ENCODE measurements at regions not wholly inside any gene's neighbourhood (a gene's known extent, or its start where the extent isn't known, plus 50 kb on each side); places are given as distances from the start of the nearest gene placed in this dataset.

DNA sequence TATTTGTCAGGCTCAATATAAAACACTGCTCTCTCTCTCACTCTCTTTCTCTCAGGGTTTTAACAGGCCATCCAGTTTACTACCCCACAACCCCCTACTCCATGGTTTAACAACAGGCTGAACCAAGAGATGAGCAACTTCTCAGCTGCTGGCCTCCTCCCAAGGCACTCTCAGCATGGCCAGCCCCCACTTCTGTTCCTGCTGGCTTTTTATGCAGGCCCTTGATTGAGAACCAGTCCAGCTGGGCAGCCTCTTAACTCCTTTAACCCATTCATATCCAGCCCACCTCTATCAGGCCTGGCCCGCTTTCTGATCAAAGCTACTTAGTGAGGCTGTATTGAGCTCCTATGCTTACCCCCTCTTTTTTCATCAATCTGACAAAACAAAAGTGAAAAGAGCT, 346.8 kb upstream of the POU3F2 start:
- DNase-seq, result no peak

DNA sequence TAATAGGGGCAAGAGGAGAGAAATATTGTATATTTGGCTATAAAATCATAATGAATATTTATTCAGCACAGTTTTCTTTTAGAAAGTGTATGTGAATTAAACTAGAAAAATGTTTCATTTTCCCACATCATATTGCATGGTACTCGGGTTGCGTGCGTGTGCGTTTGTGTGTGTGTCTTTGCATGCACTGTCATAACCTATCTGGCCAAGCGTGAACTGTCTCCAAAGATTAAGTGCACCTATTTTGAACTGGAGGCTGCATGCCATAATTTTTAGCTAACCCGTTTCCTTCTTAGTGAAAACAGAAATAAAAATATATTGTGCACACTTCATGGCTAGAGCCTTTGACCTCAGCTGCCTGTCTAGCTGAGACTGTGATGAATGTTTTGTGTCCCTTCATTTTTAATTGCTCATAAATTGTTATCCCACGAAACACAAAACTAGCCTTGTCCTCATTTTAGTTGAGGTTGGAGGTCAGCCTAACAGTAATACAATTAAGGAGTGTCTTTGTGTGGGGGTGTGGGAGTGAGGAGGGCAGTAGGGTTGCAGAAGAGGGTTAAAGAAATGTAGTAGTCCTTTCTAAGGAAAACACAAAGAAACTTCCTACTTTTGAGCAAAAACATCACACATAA, 336.1 kb upstream of the POU3F2 start:
- no peak for DNase-seq

GRCh38 chr6:98498866-98499265, 335.5 kb upstream of the POU3F2 start:
- DNase-seq, result no peak

DNA sequence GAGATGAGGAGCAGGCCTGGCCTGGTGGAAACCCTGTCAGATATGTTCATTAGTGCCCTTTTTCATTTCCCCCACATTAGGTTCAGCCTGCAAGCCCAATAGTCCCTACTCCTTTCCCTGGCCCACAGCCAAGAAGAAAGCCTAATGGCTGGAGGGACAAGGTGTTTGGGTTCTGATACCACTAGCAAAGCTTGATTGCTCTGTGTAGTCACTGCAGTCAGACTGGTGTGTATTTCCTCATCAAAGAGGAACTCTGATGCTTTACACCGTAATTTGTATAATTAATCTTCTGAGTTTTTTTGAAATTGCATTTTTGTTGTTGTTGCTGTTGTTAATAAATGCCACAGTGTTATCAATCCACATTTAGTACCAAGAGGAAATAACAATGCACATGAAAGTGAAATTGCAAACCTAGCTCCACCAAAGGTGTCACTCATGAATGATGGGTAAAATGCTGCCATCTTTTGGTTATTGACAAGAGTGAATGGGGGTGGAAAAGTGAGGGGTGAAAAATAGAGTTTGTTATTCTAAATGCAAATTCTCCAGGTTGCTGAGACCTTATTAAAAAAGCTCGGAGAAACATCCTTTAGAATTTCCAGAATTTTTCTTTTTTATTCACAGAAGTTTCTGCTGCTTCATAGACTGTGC, 320.2 kb upstream of the POU3F2 start:
- DNase-seq, result peak; percentile 14

- DNase-seq, result no peak
Observed at GRCh38 chr6:98514796-98515195, 319.6 kb upstream of the POU3F2 start.

- DNase-seq, result no peak
Observed at GRCh38 chr6:98516206-98516605, 318.2 kb upstream of the POU3F2 start.

DNA sequence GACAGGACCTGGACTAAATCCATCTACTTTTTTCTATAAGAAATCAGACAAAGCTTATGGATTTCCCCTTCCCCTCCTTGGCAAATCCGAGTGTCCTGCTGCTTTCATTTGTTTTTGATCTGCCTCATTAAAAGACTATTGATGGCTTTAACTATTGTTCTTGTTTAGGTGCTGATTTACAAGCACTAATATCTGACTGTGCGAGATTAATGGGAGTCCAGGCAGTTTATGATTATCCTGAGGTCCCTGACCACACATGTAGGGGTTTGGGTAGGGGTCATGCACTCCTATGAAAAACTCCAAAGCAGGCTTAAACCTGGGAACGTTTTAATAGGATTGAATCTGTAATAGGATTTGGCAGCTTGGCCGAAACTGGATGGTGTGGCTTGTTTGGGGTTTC, 317.5 kb upstream of the POU3F2 start:
- no peak for DNase-seq

DNA sequence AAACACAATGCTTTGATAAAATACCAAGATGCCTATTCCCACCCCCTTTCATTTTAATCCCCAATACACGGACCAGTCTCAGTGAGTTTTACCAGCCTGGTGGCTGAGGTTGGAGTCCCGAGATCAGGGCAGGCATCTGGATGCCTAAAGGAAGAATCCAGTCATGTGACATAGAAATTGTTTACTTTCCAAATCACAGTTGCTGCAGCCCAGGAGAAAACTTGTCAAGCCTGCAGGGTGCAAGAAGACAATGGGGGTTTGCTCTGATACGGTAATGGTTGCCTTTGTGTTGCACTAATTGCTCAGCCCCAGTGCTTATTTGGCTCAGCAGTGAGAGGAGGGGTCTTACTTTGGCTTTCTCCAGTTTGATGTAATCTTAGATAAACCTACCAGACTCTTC, 308.5 kb upstream of the POU3F2 start:
- no peak for DNase-seq

GRCh38 chr6:98526465-98526864, 307.9 kb upstream of the POU3F2 start:
- no peak for DNase-seq

- DNase-seq, result no peak
Observed at GRCh38 chr6:98529364-98529763, 305.0 kb upstream of the POU3F2 start.

GRCh38 chr6:98530732-98531131, 303.6 kb upstream of the POU3F2 start:
- no peak for DNase-seq

DNA sequence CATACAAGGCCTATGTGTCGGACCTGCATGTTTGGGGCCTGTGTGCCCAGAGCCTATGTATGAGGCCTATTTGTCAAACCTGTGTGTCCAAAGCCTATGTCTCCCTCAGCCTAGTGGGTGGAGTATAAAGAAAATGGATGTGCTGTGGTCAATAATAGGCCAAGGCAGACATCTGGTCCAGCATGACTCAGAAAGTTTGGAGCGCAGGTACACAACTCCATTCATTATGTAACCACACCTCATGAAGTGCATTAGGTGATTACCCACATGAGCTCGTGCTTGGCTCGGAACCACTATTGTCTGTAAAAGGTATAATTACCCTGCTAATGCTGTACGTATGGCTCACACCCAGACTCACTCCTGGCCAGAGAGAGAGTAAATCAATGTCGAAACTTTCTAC, 302.4 kb upstream of the POU3F2 start:
- no peak for DNase-seq

GRCh38 chr6:98539741-98540140, 294.6 kb upstream of the POU3F2 start:
- peak; percentile 12 for DNase-seq

DNA sequence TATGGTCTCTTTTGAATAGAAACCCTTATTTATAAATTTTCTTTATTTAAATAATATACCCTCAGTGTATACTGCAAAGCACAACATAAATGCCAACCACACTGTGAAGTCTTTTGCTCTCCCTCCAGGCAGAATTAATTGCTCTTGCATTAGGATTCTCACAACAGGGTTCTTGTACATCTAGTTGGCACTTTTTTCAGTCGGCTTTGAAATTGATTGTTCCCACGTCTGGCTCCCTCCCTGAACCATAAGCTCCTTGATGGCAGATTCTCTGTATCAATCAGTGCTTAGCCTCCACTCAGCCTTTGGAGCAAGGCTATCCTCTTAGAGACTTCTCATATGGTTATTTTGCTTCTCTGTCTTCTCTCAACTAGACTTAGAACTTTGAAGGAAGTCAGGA, 288.0 kb upstream of the POU3F2 start:
- DNase-seq, result no peak

DNA sequence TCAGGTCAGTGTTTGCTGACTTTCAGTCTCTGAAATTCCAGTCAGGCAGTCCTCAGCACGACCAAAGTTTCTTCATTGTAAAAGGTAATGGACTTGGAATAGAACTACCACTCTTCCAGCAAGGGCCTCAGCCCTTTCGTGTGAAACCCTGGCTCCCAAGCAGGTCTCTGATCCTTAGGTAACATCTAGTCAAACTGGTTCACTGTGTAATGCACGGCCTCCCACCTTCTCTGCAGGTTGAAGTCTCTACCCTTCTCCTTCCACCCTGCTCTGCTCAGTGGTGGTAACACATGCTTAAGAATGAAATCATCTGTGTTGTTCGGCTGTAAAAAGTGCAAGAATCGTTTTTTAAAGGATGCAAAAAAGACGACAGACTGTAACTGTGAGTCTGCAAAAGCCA, 287.2 kb upstream of the POU3F2 start:
- no peak for DNase-seq

DNA sequence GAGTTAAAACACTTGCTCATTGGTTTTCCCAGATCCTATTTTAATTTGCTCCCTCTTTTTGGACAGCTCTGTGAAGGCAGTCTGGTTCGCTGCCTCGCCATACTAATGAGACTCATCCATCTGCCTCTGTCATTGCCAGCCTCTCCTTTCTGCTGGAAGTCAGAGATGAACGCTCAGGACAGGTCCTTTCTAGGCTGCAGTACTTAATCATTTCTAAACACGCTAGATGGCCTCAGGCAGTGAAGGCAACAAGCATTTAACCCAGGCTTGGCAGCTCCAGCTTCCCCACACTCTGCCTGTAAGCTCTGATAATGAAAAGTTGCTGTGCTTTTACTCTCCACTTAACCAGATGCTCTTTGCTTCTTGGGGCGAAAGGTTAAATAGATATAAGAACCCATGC, 286.7 kb upstream of the POU3F2 start:
- DNase-seq, result no peak

DNA sequence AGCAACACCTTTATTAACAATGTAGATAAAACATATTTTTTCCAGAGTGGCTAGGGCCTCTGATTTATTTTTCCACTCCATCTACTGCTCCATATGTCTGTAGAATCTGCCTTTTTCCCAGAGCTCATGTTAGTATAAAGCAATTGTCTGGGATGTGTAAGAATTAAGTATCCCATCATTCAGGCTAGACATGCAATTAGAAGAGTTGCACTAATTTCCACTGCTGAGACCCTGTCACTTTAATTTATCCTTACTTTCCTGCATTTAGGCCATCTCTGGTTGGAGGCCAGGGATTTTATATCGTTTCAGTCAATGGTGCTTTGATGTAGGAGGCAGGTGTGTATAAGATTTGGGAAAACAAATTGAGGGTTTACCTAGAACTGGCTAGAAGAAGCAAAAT, 286.1 kb upstream of the POU3F2 start:
- DNase-seq, result no peak

DNA sequence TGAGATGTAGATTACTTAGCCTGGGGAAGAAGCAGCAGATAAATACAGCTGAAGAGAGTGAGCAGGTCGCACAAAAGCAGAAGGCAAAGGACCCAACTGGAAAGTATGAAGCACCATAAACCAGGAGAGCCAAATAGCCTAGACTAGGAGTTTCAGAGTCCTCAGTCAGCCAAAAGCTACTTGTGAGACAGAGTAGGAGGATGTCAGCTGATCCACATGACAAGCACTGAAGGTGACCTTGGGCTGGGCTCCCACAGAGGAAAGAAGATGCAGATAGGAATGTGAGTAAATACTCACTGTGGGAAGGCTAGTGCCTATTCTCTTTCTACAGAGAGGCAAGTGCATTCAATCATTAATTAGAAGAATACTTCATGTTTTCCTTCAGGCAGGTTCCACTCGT, 274.0 kb upstream of the POU3F2 start:
- no peak for DNase-seq

GRCh38 chr6:98560841-98561240, 273.5 kb upstream of the POU3F2 start:
- DNase-seq, result no peak

DNA sequence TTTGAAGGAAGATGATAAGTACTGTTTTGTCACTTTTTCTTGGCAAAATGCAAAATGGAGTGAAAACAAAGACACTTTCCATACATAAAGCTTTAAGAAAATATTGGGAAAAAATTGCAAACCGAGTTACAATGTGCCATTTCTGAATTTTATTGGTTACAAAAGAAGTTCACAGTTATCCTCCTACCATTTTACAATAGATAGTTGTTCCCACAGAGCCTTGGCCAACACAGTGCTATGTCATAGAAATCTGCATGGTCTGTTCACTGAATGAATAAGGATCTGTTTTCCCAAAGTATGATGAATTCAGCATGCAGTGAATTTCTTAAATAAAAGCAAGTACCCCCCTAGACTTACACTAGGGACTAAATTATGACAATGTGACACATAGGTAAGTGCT, 268.2 kb upstream of the POU3F2 start:
- no peak for DNase-seq

- no peak for DNase-seq
Observed at GRCh38 chr6:98572579-98572978, 261.8 kb upstream of the POU3F2 start.

DNA sequence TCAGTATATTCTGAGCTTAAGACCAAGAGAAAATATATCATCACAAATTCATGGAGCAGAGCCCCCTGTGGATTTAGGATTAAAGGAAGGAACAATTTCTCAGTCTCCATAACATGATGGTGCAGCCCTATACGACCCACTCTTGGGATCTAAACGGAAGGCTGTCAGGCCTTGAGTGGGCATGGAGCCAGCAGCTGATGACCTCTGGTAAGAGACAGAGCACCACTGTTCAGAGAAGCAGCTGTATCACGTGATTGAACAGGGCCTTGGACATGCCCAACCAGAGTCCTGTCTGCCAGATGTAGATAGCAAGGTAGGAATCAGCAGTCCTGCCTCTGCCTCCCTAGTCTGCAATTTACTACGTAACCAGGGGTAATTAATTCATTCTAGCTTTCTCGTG, 259.4 kb upstream of the POU3F2 start:
- DNase-seq, result no peak

DNA sequence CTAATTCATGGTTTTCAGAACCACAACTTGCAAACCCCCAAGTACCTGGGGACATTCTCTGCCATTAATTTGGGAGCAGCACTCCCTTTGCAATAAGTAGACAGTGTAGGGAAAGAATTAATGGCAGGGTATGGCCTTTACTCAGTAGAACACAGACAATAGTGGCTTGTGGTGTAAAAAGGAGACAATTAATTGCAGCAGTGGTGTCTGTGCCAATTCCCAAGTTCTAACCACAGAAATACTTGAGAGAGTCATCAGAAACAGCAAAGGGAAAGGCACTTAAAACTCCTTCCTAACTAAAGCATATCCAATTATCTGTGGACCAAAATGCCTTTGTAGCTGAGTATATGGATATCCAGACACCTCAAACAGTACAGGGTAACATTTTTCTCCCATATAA, 257.6 kb upstream of the POU3F2 start:
- no peak for DNase-seq

GRCh38 chr6:98578016-98578415, 256.4 kb upstream of the POU3F2 start:
- DNase-seq, result no peak

GRCh38 chr6:98579079-98579478, 255.3 kb upstream of the POU3F2 start:
- no peak for DNase-seq

All from RPMI8226 (cell line).